SK-N-SH (cell line): ENCODE measurements at regions not wholly inside any gene's neighbourhood (a gene's known extent, or its start where the extent isn't known, plus 50 kb on each side); places are given as distances from the start of the nearest gene placed in this dataset.

ENCODE experiments used
- GABPA ChIP-seq: IDR thresholded peaks from 2 replicates; pipeline ENCODE4 v1.4.0; 2012; ENCODE audit warnings: low read depth, mild to moderate bottlenecking
- TAF1 ChIP-seq: IDR thresholded peaks from 2 replicates; pipeline ENCODE4 v1.6.1; 2012; ENCODE audit warnings: low read depth, mild to moderate bottlenecking, low read length, moderate library complexity, borderline replicate concordance
- TF ChIP-seq, protein P1 (sequence below): IDR thresholded peaks from 2 replicates; pipeline ENCODE4 v1.6.1; 2012; ENCODE audit warnings: mild to moderate bottlenecking, low read depth, low read length, moderate library complexity
- TF ChIP-seq, protein P2 (sequence below): fragments of 200-600 bp; sonication (generic); IDR thresholded peaks from 2 replicates; pipeline ENCODE4 v1.6.1; 2017; ENCODE audit warnings: antibody characterized with exemption, mild to moderate bottlenecking, moderate library complexity

- TF ChIP-seq, protein P1, sequence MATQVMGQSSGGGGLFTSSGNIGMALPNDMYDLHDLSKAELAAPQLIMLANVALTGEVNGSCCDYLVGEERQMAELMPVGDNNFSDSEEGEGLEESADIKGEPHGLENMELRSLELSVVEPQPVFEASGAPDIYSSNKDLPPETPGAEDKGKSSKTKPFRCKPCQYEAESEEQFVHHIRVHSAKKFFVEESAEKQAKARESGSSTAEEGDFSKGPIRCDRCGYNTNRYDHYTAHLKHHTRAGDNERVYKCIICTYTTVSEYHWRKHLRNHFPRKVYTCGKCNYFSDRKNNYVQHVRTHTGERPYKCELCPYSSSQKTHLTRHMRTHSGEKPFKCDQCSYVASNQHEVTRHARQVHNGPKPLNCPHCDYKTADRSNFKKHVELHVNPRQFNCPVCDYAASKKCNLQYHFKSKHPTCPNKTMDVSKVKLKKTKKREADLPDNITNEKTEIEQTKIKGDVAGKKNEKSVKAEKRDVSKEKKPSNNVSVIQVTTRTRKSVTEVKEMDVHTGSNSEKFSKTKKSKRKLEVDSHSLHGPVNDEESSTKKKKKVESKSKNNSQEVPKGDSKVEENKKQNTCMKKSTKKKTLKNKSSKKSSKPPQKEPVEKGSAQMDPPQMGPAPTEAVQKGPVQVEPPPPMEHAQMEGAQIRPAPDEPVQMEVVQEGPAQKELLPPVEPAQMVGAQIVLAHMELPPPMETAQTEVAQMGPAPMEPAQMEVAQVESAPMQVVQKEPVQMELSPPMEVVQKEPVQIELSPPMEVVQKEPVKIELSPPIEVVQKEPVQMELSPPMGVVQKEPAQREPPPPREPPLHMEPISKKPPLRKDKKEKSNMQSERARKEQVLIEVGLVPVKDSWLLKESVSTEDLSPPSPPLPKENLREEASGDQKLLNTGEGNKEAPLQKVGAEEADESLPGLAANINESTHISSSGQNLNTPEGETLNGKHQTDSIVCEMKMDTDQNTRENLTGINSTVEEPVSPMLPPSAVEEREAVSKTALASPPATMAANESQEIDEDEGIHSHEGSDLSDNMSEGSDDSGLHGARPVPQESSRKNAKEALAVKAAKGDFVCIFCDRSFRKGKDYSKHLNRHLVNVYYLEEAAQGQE: no peak
- TF ChIP-seq GABPA (no peak), TAF1 (no peak)
- TF ChIP-seq, protein P2, sequence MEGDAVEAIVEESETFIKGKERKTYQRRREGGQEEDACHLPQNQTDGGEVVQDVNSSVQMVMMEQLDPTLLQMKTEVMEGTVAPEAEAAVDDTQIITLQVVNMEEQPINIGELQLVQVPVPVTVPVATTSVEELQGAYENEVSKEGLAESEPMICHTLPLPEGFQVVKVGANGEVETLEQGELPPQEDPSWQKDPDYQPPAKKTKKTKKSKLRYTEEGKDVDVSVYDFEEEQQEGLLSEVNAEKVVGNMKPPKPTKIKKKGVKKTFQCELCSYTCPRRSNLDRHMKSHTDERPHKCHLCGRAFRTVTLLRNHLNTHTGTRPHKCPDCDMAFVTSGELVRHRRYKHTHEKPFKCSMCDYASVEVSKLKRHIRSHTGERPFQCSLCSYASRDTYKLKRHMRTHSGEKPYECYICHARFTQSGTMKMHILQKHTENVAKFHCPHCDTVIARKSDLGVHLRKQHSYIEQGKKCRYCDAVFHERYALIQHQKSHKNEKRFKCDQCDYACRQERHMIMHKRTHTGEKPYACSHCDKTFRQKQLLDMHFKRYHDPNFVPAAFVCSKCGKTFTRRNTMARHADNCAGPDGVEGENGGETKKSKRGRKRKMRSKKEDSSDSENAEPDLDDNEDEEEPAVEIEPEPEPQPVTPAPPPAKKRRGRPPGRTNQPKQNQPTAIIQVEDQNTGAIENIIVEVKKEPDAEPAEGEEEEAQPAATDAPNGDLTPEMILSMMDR: no peak
Measured at GRCh38 chr5:167835146-167835545, 456.3 kb upstream of the WWC1 start.
